ENCODE measurements at regions not wholly inside any gene's neighbourhood (a gene's known extent, or its start where the extent isn't known, plus 50 kb on each side); places are given as distances from the start of the nearest gene placed in this dataset.
"Not testable (repeated sequence)": the region's sequence is repeated elsewhere in the genome, so short reads cannot be mapped to it uniquely, and the experiment has no call there.

GRCh38 chr3:75453839-75454238 is 210.3 kb upstream of the FRG2C start:
- DNase-seq = not testable (repeated sequence)

GRCh38 chr3:75474530-75474929 is 189.6 kb upstream of the FRG2C start:
- not testable (repeated sequence) for DNase-seq

DNA sequence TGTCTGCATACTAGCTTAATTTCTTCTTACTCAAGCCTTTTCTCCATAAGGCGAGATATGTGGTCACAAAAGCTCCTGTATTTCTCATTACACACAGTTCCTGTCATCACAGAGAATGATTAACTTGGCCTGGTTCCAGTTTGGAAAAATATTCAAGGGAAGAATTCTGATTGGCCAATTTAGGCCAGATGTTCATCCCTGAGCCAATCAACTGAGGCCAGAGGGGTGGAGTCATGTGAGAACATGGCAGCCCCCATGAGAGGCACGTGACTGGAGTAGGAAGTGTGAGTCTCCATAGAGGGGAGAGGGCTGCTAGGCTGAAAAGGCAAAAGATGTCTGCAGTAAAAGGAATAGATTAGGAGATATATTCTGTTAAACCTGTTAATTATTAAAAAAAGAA is 167.5 kb upstream of the FRG2C start:
- DNase-seq = not testable (repeated sequence)

DNA sequence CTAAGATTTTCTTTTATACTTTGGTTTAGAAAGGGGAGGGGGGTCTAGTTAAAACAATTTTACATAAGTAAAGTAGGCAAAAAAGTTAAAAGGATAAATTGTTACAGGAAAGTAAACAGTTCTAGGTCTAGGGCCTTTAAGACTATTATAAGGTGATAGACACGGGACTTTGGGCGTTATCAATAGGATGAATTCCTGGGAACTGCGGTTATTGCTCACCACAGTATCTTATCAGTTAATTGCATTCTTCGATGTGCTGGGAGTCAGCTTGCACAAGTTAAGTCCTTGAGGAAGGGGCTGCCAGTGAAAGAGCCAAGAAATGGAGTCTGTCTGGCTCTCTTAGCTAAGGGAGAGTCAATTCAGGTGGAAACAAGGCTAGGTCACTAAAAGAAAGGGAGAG is 163.8 kb upstream of the FRG2C start:
- not testable (repeated sequence) for DNase-seq

DNA sequence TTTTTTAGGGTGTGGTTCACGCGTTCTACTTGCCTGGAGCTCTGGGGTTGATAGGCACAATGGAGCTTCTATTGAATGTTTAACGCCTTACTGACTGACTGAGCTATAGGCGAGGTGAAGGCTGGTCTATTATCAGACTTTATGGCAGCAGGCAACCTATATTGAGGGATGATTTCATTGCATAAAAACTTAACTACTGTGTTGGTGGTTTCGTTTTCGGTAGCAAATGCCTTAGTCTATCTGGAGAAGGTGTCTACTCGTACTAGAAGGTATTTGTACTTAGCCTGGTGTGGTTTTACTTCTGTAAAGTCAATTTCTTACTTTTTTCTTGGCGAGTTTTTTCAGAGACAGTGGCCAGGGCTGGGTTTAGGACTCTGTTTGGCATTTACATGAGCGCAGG is 162.0 kb upstream of the FRG2C start:
- DNase-seq = not testable (repeated sequence)

DNA sequence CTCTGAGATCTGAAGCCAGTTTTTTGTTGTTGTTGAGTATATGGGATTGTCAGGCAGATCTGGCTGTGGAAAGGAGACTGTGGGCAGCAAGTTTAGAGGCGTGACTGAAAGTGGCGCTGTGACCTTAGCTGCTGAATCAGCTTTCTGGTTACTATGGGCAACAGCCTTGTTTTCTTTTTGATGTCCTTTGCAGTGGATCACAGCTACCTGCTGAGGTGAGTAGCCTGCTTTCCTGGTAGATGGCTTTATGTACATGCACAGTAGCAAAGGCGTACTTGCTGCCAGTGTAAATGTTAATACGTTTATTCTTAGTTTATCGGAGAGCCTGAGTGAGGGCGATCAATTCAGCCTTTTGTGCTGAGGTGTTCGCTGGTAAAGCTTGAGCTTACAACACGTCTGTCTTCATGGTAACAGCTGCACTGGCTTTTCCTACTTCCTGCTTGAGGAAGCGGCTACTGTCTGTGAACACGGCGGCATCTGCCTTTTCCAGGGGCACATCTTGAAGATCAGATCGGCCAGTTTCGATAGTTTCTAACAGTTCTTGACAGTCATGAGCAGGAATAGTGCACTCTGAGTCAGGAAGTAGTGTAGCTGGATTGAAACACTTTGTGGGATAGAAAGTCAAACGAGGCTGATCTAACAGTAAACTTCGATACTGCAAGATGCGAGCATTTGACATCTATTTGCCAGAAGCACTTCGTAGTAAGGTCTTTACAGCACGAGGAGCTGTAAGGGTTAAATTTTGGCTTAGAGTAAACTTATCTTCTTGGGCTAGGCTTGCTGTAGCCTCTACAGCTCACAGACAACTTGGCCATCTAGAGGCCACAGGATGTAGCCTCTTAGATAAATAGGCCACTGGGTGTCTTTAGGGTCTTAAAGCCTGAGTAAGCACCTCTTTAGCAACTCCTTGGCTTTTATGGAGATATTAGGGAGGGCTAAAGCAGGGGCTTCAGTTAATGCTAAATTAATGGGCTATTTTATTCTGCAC is 161.1 kb upstream of the FRG2C start:
- DNase-seq = not testable (repeated sequence)

- DNase-seq = no peak
Observed at GRCh38 chr3:75506603-75507002, 157.5 kb upstream of the FRG2C start.

- not testable (repeated sequence) for DNase-seq
Observed at GRCh38 chr3:75507956-75508355, 156.2 kb upstream of the FRG2C start.

DNA sequence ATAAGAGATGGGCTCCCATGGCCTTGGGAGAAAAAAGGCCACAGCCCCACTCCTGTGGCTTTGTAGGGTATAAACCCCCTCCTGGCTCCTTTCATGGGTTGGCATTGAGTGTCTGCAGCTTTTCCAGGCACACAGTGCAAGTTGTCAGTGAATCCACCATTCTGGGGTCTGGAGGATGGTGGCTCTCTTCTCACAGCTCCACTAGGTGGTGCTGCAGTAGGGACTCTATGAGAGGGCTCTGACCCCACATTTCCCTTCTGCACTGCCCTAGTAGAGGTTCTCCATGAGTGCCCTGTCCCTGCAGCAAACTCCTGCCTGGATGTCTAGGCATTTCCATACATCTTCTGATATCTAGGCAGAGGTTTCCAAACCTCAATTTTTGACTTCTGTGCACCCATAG is 136.5 kb upstream of the FRG2C start:
- not testable (repeated sequence) for DNase-seq

GRCh38 chr3:75552095-75552494 is 112.0 kb upstream of the FRG2C start:
- not testable (repeated sequence) for DNase-seq

- DNase-seq = not testable (repeated sequence)
Observed at GRCh38 chr3:75564427-75564826, 99.7 kb upstream of the FRG2C start.

DNA sequence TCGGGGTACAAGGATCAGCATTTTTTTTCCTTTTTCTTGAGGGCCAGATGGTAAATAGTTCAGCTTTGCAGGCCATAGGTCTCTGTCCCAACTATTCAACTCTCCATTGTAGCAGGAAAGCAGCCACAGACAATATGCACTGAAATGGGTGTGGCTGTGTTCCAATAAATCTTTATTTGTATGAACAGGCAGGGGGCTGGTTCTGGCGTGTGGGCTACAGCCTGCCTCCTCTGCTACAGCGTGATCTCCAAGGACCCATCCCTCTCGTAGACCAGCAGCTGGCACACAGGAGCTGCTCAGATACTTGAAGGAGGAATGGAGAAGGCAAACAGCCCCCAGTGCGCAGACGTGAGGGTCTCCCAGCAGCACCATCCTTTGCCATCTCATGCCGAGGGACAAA is 91.8 kb upstream of the FRG2C start:
- DNase-seq = not testable (repeated sequence)

GRCh38 chr3:75579091-75579490 is 85.0 kb upstream of the FRG2C start:
- DNase-seq = not testable (repeated sequence)

GRCh38 chr3:75579536-75579935 is 84.6 kb upstream of the FRG2C start:
- DNase-seq = not testable (repeated sequence)

GRCh38 chr3:75579981-75580782 is 83.9 kb upstream of the FRG2C start:
- not testable (repeated sequence) for DNase-seq

DNA sequence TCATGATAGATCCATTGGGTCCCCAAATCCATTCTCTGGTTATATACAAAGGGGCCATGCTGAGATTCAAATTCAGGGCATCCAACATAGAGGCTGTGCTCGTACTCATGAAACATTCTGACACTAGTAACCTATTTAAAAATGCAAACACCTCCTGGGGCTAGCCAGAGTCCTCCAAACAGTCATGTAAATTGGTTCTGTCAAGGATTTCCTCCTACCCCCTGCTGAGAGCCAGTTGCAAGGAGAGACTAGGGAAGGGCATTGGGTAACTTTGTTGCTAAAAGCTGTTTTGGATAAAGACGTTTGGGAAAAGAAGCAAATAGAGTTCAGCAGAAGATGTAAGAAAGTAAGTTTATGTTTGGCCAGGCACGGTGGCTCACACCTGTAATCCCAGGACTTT is 81.6 kb upstream of the FRG2C start:
- DNase-seq = not testable (repeated sequence)

- DNase-seq = not testable (repeated sequence)
Observed at GRCh38 chr3:75583116-75583515, 81.0 kb upstream of the FRG2C start.

DNA sequence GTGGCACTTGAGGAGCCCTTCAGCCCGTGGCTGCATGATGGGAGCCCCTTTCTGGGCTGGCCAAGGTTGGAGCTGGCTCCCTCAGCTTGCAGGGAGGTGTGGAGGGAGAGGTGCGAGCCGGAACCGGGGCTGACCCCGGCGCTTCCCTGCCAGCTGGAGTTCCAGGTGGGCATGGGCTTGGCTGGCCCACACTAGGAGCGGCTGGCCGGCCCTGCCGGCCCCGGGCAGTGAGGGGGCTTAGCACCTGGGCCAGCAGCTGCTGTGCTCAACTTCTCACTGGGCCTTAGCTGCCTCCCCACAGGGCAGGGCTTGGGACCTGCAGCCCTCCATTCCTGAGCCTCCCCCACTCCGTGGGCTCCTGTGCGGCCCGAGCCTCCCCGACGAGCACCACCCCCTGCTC is 76.4 kb upstream of the FRG2C start:
- not testable (repeated sequence) for DNase-seq

GRCh38 chr3:75590382-75590781 is 73.7 kb upstream of the FRG2C start:
- DNase-seq = not testable (repeated sequence)

GRCh38 chr3:75604286-75604934 is 59.7 kb upstream of the FRG2C start:
- not testable (repeated sequence) for DNase-seq

GRCh38 chr3:75607996-75608395 is 56.1 kb upstream of the FRG2C start:
- DNase-seq = not testable (repeated sequence)

DNA sequence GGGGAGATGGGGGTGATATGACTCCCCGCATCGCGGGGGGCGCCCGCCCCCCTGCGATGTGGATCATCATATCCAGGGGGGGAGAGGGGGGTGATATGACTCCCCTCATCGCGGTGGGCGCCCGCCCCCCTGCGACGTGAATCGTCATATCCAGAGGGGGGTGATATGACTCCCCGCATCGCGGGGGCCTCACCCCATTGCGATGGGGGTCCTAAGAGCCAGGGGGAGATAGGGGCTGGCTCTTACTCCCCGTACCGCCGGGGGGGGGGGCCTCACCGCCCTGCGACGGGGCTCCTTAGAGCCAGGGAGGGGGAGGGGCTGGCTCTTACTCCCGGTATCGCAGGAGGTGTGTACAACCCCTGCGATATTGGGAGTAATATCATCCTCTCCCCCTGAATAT is 54.5 kb upstream of the FRG2C start:
- not testable (repeated sequence) for DNase-seq

- DNase-seq = no peak
Observed at GRCh38 chr3:75610773-75611172, 53.4 kb upstream of the FRG2C start.

Data from NCI-H226 (cell line).